HG02884 (cell line): ENCODE measurements at regions not wholly inside any gene's neighbourhood (a gene's known extent, or its start where the extent isn't known, plus 50 kb on each side); places are given as distances from the start of the nearest gene placed in this dataset.

Experiments used
- ATAC-seq: cut with Tn5 transposase; IDR thresholded peaks from one replicate; pipeline ENCODE4 v1.9.1; 2021; ENCODE audit warnings: mild to moderate bottlenecking, moderate library complexity; ENCODE audit not compliant: unreplicated experiment

- ATAC-seq: no peak
Measured at GRCh38 chr5:165903835-165904234, 2387.6 kb upstream of the WWC1 start.

DNA sequence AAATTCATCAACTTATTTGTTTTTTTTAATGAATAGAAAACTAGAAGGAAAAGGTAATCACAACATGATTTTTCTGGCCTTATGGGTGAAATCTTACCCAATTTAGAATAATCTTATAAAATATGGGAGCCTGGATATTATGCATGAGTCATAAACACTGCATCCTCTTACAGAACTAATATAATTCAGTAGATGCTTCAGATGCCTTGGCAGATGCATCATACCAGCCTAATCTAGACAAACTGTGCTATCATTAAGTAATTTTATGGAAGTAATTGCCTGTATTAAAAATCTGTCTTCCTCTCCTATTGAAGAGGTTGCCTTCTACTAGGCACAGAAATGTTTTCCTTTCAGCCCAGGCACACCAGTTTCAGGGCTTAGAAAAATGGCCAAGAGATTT is 2384.6 kb upstream of the WWC1 start:
- ATAC-seq: no peak

GRCh38 chr5:165913059-165913458 is 2378.4 kb upstream of the WWC1 start:
- no peak for ATAC-seq

- ATAC-seq: no peak
Measured at GRCh38 chr5:165914456-165914855, 2377.0 kb upstream of the WWC1 start.

DNA sequence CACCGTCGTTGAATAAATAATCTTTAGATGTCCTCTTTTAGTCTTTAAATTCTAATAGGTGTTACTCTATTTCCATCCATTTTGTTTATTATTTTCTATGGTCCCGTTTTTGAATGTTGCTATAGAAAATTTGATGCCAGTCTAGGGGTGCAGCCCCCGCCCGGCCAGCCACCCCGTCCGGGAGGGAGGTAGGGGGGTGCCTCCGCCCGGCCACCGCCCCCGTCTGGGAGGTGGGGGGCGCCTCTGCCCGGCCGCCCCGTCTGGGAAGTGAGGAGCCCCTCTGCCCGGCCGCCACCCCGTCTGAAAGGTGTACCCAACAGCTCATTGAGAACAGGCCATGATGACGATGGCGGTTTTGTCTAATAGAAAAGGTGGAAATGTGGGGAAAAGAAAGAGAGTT is 2372.2 kb upstream of the WWC1 start:
- ATAC-seq: no peak

GRCh38 chr5:165920655-165921054 is 2370.8 kb upstream of the WWC1 start:
- no peak for ATAC-seq

GRCh38 chr5:165928971-165929370 is 2362.5 kb upstream of the WWC1 start:
- no peak for ATAC-seq

- no peak for ATAC-seq
Measured at GRCh38 chr5:165940541-165940940, 2350.9 kb upstream of the WWC1 start.

- no peak for ATAC-seq
Measured at GRCh38 chr5:165956854-165957253, 2334.6 kb upstream of the WWC1 start.

DNA sequence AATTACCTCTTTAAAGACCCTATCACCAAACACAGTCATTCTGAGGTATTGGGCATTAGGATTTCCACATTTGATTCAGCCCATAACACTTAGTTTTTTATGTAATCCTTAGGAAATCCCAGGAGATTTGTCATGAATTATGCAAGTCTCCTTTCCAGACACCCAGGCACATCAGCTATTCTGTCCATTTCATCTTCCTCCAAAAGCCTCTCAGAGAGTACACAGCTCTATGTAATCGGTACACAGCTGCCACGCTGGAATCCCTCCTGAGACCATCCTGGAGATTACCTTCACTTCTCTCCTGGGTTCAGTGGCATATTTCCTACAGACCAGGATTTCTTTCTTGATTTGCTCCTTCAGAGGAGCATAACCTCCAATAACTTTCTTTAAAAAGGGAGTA is 2309.8 kb upstream of the WWC1 start:
- ATAC-seq: no peak

DNA sequence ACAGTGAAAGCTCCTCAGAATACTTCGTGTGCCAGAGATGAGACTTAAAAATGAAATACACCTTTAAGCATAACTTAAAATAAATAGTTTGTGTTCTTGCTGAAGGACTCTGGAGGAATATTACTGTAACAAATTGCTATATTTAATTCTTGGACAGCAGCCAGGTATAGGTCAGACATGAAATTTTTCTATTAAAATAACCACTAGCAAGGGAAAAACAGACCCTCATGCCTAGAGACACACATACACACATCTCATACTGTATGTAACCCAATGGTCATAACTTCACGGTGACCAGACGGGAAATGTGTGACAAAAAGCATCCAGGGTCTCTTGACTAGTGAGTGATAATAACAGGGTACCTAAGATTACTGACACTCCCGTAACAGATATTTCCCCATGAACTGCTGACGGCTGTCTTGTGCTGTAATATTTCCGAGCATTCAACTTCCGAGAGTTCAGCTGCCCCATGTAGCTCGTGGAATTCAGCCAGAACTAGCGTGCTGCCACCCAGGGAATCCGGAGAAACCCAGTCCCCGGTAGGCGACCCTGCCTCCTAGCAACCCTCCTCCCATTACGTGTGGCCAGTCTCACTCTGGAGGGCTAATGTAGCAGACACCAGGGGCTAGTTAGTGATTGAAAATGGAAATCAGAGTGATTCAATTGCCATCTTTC is 2295.1 kb upstream of the WWC1 start:
- ATAC-seq: no peak

DNA sequence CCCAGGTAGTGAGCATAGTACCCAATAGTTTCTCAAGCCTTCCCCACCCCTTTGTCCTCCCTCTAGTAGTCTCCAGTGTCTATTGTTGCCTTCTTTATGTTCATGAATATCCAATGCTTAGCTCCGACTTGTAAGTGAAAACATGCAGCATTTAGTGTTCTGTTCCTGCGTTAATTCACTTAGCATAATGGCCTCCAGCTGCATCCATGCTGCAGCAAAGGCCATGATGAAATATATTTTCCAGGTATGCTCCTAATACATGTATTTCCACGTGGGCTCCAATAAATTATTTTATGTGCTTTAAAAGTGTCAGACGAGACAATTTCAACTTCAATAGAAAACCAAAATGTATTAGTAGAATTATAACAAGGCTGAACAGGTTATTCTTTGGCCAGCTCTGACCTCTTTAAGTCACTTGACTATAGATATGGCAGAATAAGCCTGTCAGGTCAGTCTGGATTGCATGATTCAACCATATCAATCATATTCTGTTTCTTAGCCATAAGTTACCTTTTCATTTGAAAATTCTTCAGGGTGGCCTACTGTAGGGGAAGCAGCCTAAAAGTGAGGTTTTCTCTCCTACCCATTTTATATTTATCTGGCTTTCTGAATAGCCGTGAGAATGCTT is 2291.6 kb upstream of the WWC1 start:
- ATAC-seq: no peak

DNA sequence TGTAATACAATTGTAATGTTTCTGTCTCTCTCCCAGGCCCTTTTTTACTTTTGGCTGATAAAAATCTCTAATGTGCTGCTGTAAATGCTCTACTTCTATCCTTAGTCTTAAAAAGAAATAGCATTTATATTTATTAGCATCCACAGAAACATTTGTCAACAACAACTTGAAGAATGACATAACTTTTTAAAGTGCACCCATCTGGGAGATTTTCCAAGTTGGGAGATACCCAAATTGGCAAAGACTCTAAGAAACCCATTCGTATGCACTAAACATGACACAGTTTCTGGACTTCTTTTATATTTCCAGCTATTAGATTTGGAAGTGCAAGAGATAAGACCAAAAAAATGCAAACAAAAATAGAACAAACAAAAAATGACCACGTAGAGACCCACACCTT is 2287.4 kb upstream of the WWC1 start:
- ATAC-seq: no peak

DNA sequence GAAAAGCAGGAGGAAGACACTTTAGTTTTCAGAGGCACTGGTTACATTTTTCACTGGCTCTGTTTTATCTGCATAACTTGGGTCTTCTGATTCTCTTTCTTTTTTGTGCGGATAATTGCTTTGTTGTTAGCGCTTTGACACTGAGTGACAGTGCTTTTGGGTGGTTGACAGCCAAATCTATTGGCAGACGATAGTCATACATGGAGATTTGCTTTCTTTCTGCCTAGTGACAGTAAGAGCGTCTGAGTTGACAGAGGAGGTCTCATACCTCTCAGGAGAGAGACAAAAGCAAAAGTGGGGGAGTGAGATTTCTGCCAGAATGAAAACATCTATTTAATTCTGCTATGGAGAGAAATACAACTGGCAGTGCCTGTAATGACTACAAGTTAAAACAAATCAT is 2278.0 kb upstream of the WWC1 start:
- no peak for ATAC-seq

DNA sequence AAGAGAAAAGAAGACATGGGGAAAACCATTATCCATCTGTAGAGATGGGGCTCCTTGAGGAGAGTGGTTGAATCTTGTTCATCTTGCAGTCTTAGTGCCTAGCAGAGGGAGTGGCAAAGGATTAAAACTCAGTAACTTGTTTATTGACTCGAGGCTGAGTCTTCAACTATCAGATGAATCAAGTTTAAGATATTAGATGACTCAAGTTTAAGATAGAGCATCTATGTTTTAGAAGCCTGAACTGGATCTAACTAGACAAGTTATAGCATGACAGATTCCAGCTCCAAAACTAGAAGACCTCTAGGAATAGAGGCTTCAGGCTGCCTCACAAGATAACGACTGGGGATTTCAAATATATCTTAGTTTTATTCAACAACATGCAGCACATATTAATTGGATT is 2277.2 kb upstream of the WWC1 start:
- no peak for ATAC-seq

GRCh38 chr5:166018716-166019115 is 2272.7 kb upstream of the WWC1 start:
- ATAC-seq: no peak

- no peak for ATAC-seq
Measured at GRCh38 chr5:166022065-166022464, 2269.4 kb upstream of the WWC1 start.

GRCh38 chr5:166024970-166025369 is 2266.5 kb upstream of the WWC1 start:
- ATAC-seq: no peak

DNA sequence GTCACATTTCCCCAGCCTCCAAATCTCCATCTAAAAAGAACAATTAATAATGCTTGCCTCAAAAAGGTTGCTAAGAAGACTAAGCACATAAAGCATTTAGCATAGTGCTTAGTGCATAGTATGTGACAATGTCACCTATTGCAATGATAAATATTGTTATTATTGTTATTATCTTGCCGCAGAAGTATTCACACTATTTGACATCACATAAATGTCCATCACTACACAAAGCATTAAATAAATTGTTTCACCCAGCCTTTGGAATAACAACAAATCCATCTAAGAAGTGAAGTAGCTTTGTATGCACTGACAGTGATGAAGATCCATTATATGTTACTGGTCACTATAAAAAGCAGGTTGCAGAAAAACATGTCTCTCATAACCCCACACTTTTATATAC is 2263.9 kb upstream of the WWC1 start:
- no peak for ATAC-seq

- no peak for ATAC-seq
Measured at GRCh38 chr5:166031926-166032325, 2259.5 kb upstream of the WWC1 start.

- ATAC-seq: no peak
Measured at GRCh38 chr5:166032601-166033000, 2258.8 kb upstream of the WWC1 start.

DNA sequence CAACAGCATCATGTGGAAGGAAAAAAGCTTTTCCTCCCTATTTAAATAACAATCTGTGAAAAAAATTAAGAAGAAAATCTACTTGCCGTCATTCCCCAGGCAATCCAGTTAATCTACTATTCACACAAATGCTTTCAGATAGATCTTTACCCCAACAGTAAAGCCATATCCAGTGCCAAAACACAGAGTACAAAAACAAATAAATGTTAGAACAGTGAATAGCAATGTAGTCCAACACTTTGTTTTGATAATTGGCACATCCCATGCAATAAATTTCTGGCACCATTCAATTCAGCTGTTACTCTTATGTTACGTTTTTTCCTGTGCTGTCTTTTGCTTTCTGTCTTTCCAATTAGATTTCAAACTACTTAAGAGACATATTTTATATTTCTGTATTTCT is 2245.5 kb upstream of the WWC1 start:
- ATAC-seq: no peak

GRCh38 chr5:166046956-166047355 is 2244.5 kb upstream of the WWC1 start:
- no peak for ATAC-seq
